Esophagus squamous epithelium (tissue), 4 donors: ENCODE measurements at regions not wholly inside any gene's neighbourhood (a gene's known extent, or its start where the extent isn't known, plus 50 kb on each side); places are given as distances from the start of the nearest gene placed in this dataset.

ENCODE experiments used
- CTCF ChIP-seq, 6 experiments: fragments of 450-650 bp in 4 of 6; fragments of 200-600 bp in 2 of 6; sonication (generic) in 2 of 6; IDR thresholded peaks; one replicate each; pipeline ENCODE4 v1.5.1; 2016 to 2019; ENCODE audit warnings: antibody characterized with exemption in 6 of 6, mild to moderate bottlenecking in 4 of 6, moderate library complexity in 4 of 6
- POLR2A ChIP-seq, 4 donors: fragments of 450-650 bp; IDR thresholded peaks; one replicate each; pipeline ENCODE4 v1.6.1; 2017; ENCODE audit warnings: antibody characterized with exemption in 4 of 4, mild to moderate bottlenecking in 4 of 4, moderate library complexity in 3 of 4

- TF ChIP-seq CTCF (IDR thresholded peaks at IDR 0.05) (no peak), POLR2A (IDR thresholded peaks at IDR 0.05) (no peak)
Measured at GRCh38 chr17:72385475-72385874, 264.7 kb downstream of the SOX9 start.
